ENCODE measurements at regions not wholly inside any gene's neighbourhood (a gene's known extent, or its start where the extent isn't known, plus 50 kb on each side); places are given as distances from the start of the nearest gene placed in this dataset.

DNA sequence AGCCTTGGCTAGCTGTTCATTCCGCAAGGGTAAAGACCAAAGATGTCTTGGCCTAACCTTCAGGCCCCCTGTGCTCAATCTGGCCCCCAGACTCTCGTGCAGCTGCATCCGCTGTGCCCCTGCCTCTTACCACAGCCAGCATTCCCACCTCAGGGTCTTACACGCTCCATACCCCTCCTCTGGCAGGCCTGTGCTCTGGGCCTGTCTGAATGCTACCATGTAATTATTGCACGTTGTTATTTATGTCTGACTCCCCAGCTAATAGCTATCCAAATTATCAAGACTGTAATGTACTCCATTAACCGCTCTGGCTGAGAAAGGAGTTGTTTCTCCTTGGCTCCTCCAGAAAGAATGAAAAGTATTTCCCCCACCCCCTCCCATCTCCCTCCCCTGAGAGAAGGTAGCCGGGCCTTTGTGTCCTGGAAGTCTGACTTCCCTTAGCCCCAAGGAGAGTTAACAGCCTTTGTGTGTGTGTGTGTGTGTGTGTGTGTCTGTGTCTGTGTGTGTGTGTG is 54.5 kb upstream of the UBE2E1 start:
- TF ChIP-seq, protein P1, sequence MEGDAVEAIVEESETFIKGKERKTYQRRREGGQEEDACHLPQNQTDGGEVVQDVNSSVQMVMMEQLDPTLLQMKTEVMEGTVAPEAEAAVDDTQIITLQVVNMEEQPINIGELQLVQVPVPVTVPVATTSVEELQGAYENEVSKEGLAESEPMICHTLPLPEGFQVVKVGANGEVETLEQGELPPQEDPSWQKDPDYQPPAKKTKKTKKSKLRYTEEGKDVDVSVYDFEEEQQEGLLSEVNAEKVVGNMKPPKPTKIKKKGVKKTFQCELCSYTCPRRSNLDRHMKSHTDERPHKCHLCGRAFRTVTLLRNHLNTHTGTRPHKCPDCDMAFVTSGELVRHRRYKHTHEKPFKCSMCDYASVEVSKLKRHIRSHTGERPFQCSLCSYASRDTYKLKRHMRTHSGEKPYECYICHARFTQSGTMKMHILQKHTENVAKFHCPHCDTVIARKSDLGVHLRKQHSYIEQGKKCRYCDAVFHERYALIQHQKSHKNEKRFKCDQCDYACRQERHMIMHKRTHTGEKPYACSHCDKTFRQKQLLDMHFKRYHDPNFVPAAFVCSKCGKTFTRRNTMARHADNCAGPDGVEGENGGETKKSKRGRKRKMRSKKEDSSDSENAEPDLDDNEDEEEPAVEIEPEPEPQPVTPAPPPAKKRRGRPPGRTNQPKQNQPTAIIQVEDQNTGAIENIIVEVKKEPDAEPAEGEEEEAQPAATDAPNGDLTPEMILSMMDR (IDR thresholded peaks at IDR 0.05; ENCODE audit: insufficient read depth, low read length, poor library complexity, severe bottlenecking) = no peak
- TF ChIP-seq EZH2phosphoT487 (conservative IDR thresholded peaks at IDR 0.05; ENCODE audit: low read length) = no peak
